ENCODE measurements at regions not wholly inside any gene's neighbourhood (a gene's known extent, or its start where the extent isn't known, plus 50 kb on each side); places are given as distances from the start of the nearest gene placed in this dataset.

DNA sequence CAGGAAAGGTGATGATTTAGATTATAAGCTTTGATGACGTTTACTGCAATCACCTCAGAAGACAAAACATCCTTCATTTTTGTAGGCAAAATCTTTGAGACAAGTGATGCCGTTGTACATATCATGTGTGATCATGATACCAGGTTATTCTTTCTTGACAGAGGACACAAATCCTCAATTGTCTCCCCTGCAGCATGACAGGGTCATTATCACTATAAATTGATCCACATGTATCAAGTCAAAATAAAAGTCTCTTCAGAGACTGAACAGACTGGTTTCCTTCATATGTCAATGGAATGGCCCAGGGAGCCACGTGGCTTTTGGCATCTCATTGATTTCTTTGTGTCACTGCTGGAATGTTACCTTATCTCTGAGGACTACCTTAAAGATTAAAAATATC is 995.7 kb downstream of the FLRT2 start:
- H3K4me1 ChIP-seq (ENCODE audit: control insufficient read depth in 2 of 2, insufficient read depth in 2 of 2, low read length in 2 of 2): no peaks in the 10 kb centered on the region
- WGBS: 85% methylated on average over 3 of the region's 3 CpGs
- H3K9me3 ChIP-seq (ENCODE audit: control insufficient read depth in 2 of 2, insufficient read depth in 1 of 2, low read length in 1 of 2): no peaks in the 10 kb centered on the region
- H3K36me3 ChIP-seq (ENCODE audit: control insufficient read depth in 2 of 2, insufficient read depth in 2 of 2, low read length in 1 of 2): no peaks in the 10 kb centered on the region
- H3K27ac ChIP-seq (ENCODE audit: low read depth in 1 of 2, low read length in 1 of 2): no peak overlapping the region
- H3K4me3 ChIP-seq (ENCODE audit: low read length in 2 of 2): no peak overlapping the region
- no peaks in the 10 kb centered on the region for H3K27me3 ChIP-seq (ENCODE audit: control insufficient read depth in 2 of 2, insufficient read depth in 1 of 2, low read length in 1 of 2)
- DNase-seq (ENCODE audit: low read depth in 6 of 9, low spot score in 9 of 9): no peak

DNA sequence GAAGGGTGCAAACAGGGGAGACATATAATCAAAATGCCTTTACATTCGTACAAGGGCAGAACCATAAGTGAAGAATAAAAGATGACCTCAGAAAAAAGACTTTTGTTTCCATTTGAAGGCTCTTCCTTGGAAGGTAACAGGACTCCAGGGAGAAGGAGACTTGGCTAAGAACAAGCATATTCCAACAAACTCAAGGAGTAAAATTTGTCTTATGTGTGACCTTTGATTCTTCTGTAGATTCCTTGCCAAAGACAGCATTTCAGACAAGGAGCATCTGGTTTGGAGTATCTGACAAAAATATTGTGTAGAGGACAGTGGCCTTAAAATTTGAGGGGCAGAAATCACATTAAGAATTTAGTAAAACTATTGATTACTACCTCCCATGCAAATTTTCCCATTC is 991.9 kb downstream of the FLRT2 start:
- Histone ChIP-seq H3K4me1 (ENCODE audit: control insufficient read depth in 2 of 2, insufficient read depth in 2 of 2, low read length in 2 of 2) (no peaks in the 10 kb centered on the region), H3K27ac (ENCODE audit: low read depth in 1 of 2, low read length in 1 of 2) (no peak overlapping the region), H3K27me3 (ENCODE audit: control insufficient read depth in 2 of 2, insufficient read depth in 1 of 2, low read length in 1 of 2) (no peaks in the 10 kb centered on the region), H3K9me3 (ENCODE audit: control insufficient read depth in 2 of 2, insufficient read depth in 1 of 2, low read length in 1 of 2) (no peaks in the 10 kb centered on the region), H3K36me3 (ENCODE audit: control insufficient read depth in 2 of 2, insufficient read depth in 2 of 2, low read length in 1 of 2) (no peaks in the 10 kb centered on the region), H3K4me3 (ENCODE audit: low read length in 2 of 2) (no peak overlapping the region)
- DNase-seq (ENCODE audit: low read depth in 6 of 9, low spot score in 9 of 9): no peak
- WGBS: 97% methylated on average over 1 of the region's 1 CpG

DNA sequence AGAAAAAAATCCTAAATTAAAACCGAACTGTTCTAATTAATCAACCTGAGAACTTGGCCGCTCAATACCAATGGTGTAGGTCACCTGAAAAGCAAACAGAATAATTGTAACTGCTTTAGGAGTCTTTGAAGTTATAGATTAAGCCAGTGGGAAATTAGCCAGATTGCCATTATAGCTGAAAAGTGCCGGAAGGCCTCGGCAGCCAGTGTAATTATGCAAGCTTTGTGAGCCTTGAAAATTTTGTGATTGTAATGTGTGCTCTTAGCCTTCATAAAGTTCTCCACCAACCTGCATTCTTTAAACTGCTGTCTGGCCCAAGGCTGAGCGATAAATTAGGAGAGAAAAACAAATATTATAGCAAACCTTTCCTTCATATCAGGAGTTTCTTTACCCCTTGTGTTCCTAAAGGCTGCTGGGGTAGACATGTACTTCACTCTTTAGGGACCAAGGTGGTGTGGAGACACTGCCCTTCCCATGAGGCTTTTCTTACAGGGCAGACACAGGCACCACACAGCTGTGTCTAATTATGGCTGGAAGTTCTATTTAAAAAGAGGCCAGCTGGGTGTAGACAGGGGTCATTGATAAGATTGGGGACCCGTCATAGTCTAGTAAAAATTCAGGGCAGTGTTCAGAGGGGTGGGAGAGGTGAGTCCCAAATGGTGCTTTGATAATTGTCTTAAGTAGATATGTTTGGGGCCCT is 991.2 kb downstream of the FLRT2 start:
- H3K27me3 ChIP-seq (ENCODE audit: control insufficient read depth in 2 of 2, insufficient read depth in 1 of 2, low read length in 1 of 2): no peaks in the 10 kb centered on the region
- WGBS: 96% methylated on average over 6 of the region's 6 CpGs
- no peak overlapping the region for H3K27ac ChIP-seq (ENCODE audit: low read depth in 1 of 2, low read length in 1 of 2)
- H3K36me3 ChIP-seq (ENCODE audit: control insufficient read depth in 2 of 2, insufficient read depth in 2 of 2, low read length in 1 of 2): no peaks in the 10 kb centered on the region
- no peaks in the 10 kb centered on the region for H3K9me3 ChIP-seq (ENCODE audit: control insufficient read depth in 2 of 2, insufficient read depth in 1 of 2, low read length in 1 of 2)
- no peaks in the 10 kb centered on the region for H3K4me1 ChIP-seq (ENCODE audit: control insufficient read depth in 2 of 2, insufficient read depth in 2 of 2, low read length in 2 of 2)
- DNase-seq (ENCODE audit: low read depth in 6 of 9, low spot score in 9 of 9): no peak
- no peak overlapping the region for H3K4me3 ChIP-seq (ENCODE audit: low read length in 2 of 2)

DNA sequence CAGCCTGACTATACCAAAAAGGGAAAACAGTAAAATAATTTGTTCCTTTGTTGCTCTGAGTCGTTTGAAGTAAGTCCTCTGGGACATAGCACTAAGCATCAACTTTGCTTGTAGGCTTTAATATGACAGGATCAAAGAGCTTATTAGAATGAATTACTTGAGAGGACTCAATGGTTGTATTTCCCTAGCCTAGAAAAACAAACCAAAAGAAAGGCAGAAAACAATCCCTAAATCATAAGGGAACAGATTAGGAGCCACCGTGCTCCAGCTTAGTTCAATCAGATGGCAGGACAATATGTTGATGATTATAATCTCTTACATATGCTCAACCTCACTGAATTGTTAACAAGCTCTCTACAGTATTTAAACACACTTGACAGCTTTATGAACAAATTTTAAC is 988.4 kb downstream of the FLRT2 start:
- no peaks in the 10 kb centered on the region for H3K4me1 ChIP-seq (ENCODE audit: control insufficient read depth in 2 of 2, insufficient read depth in 2 of 2, low read length in 2 of 2)
- 85% methylated on average over 2 of the region's 2 CpGs for WGBS
- no peak for DNase-seq (ENCODE audit: low read depth in 6 of 9, low spot score in 9 of 9)

DNA sequence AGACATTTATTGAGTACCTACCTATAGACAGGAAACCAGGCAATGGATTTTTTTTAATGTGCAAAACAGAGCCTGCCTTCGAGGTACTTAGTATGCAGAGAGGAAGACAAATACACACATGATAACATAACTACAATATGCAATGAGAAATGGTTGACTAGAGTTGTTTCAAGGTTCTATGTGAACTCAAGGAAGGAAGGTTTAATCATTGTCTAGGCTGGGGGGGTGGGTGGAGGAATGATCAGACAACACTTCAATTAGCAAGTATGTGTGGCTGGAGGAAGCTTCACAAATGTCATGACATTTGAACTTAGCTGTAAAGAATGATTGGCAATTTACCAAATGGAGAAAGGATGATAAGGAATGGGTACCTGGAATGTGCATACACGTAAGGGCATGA is 985.3 kb downstream of the FLRT2 start:
- Histone ChIP-seq H3K36me3 (ENCODE audit: control insufficient read depth in 2 of 2, insufficient read depth in 2 of 2, low read length in 1 of 2) (no peaks in the 10 kb centered on the region), H3K4me1 (ENCODE audit: control insufficient read depth in 2 of 2, insufficient read depth in 2 of 2, low read length in 2 of 2) (no peaks in the 10 kb centered on the region), H3K4me3 (ENCODE audit: low read length in 2 of 2) (no peak overlapping the region), H3K27ac (ENCODE audit: low read depth in 1 of 2, low read length in 1 of 2) (no peak overlapping the region), H3K27me3 (ENCODE audit: control insufficient read depth in 2 of 2, insufficient read depth in 1 of 2, low read length in 1 of 2) (no peaks in the 10 kb centered on the region), H3K9me3 (ENCODE audit: control insufficient read depth in 2 of 2, insufficient read depth in 1 of 2, low read length in 1 of 2) (no peaks in the 10 kb centered on the region)
- DNase-seq (ENCODE audit: low read depth in 6 of 9, low spot score in 9 of 9): no peak
- WGBS: 92% methylated on average over 2 of the region's 2 CpGs

More for the DNA sequence above, 988.4 kb downstream of the FLRT2 start:
- no peak overlapping the region for H3K27ac ChIP-seq (ENCODE audit: low read depth in 1 of 2, low read length in 1 of 2)
- H3K27me3 ChIP-seq (ENCODE audit: control insufficient read depth in 2 of 2, insufficient read depth in 1 of 2, low read length in 1 of 2): no peaks in the 10 kb centered on the region
- H3K36me3 ChIP-seq (ENCODE audit: control insufficient read depth in 2 of 2, insufficient read depth in 2 of 2, low read length in 1 of 2): no peaks in the 10 kb centered on the region
- H3K4me3 ChIP-seq (ENCODE audit: low read length in 2 of 2): no peak overlapping the region
- H3K9me3 ChIP-seq (ENCODE audit: control insufficient read depth in 2 of 2, insufficient read depth in 1 of 2, low read length in 1 of 2): no peaks in the 10 kb centered on the region

DNA sequence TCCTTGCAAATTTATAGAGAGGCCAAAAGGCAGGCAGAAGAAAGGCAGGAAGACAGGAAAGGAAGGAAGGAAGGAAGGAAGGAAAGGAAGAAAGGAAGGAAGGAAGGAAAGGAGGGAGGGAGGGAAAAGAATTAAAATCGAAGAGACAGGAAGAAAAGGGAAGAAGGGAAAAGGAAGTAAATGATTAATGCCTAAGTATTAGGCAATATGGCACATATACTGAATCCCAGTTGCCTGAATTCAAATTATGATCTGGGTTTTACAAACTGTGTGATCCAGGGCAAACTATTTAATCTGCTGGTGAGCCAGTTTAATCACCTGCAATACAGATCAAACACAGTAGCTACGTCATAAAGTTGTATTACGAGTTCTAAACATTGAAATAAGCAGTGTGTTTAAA is 983.6 kb downstream of the FLRT2 start:
- no peak for DNase-seq (ENCODE audit: low read depth in 6 of 9, low spot score in 9 of 9)
- Histone ChIP-seq H3K36me3 (ENCODE audit: control insufficient read depth in 2 of 2, insufficient read depth in 2 of 2, low read length in 1 of 2) (no peaks in the 10 kb centered on the region), H3K9me3 (ENCODE audit: control insufficient read depth in 2 of 2, insufficient read depth in 1 of 2, low read length in 1 of 2) (no peaks in the 10 kb centered on the region), H3K4me3 (ENCODE audit: low read length in 2 of 2) (no peak overlapping the region), H3K27me3 (ENCODE audit: control insufficient read depth in 2 of 2, insufficient read depth in 1 of 2, low read length in 1 of 2) (no peaks in the 10 kb centered on the region), H3K4me1 (ENCODE audit: control insufficient read depth in 2 of 2, insufficient read depth in 2 of 2, low read length in 2 of 2) (no peaks in the 10 kb centered on the region), H3K27ac (ENCODE audit: low read depth in 1 of 2, low read length in 1 of 2) (no peak overlapping the region)
- 74% methylated on average over 3 of the region's 3 CpGs for WGBS

DNA sequence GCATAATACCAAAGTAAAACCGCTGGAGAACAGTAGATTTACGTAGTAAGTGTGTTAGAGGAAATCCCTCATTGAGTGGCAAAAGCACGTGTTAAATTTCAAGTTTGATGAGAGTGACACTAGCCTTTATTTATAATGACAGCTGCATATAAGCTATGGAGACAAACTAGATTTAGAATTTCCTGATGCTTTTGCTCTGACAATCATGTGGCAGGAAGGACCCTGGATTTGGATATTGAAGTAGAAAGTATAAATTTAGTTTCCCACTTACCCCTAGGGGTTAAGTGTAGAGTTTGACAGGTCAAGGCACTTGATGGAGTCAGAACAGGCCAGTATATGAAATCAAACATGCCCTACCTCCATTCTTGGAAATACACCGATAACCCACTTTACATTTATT is 983.1 kb downstream of the FLRT2 start:
- no peak overlapping the region for H3K27ac ChIP-seq (ENCODE audit: low read depth in 1 of 2, low read length in 1 of 2)
- no peaks in the 10 kb centered on the region for H3K36me3 ChIP-seq (ENCODE audit: control insufficient read depth in 2 of 2, insufficient read depth in 2 of 2, low read length in 1 of 2)
- no peaks in the 10 kb centered on the region for H3K4me1 ChIP-seq (ENCODE audit: control insufficient read depth in 2 of 2, insufficient read depth in 2 of 2, low read length in 2 of 2)
- 83% methylated on average over 4 of the region's 4 CpGs for WGBS
- H3K27me3 ChIP-seq (ENCODE audit: control insufficient read depth in 2 of 2, insufficient read depth in 1 of 2, low read length in 1 of 2): no peaks in the 10 kb centered on the region
- no peak for DNase-seq (ENCODE audit: low read depth in 6 of 9, low spot score in 9 of 9)
- H3K4me3 ChIP-seq (ENCODE audit: low read length in 2 of 2): no peak overlapping the region
- no peaks in the 10 kb centered on the region for H3K9me3 ChIP-seq (ENCODE audit: control insufficient read depth in 2 of 2, insufficient read depth in 1 of 2, low read length in 1 of 2)

DNA sequence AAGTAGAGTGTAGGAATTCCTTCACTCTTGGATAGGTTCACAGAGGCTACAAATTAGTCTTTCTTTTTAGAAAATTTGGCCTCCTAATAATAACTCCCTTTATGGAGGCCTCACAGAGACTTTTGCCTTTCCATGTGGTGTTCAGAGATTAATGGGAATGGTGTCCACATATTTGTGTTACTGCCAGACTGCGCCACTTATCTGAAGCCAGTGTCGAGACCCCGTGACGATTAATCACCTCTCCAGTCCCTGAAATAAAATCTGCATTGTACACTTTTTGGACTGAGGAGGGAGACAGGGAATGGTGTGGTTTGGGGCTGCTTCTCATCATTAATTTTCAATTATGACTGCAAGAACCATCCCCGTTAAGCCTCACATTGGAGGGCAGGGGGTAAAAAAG is 980.5 kb downstream of the FLRT2 start:
- Histone ChIP-seq H3K4me1 (ENCODE audit: control insufficient read depth in 2 of 2, insufficient read depth in 2 of 2, low read length in 2 of 2) (no peaks in the 10 kb centered on the region), H3K27me3 (ENCODE audit: control insufficient read depth in 2 of 2, insufficient read depth in 1 of 2, low read length in 1 of 2) (no peaks in the 10 kb centered on the region), H3K9me3 (ENCODE audit: control insufficient read depth in 2 of 2, insufficient read depth in 1 of 2, low read length in 1 of 2) (no peaks in the 10 kb centered on the region), H3K27ac (ENCODE audit: low read depth in 1 of 2, low read length in 1 of 2) (no peak overlapping the region), H3K36me3 (ENCODE audit: control insufficient read depth in 2 of 2, insufficient read depth in 2 of 2, low read length in 1 of 2) (no peaks in the 10 kb centered on the region), H3K4me3 (ENCODE audit: low read length in 2 of 2) (no peak overlapping the region)
- WGBS: 94% methylated on average over 5 of the region's 5 CpGs
- DNase-seq (ENCODE audit: low read depth in 6 of 9, low spot score in 9 of 9): no peak

DNA sequence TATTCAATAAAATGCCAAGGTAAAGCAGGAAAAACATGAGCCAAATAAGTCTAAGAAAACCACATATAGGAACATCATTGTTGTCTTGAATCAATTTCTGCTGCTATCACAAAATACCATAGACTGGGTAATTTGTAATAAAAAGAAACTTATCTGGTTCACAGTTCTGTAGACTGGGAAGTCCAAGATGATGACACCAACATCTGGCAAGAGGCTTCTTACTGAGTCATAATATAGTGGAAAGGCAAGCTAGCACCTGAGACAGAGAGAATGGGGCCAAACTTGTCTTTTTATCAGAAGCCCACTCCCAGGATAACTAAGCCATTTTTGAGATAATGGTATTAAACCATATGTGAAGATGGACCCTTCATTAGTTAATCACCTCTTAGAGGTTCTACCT is 975.9 kb downstream of the FLRT2 start:
- no peak overlapping the region for H3K27ac ChIP-seq (ENCODE audit: low read depth in 1 of 2, low read length in 1 of 2)
- H3K4me1 ChIP-seq (ENCODE audit: control insufficient read depth in 2 of 2, insufficient read depth in 2 of 2, low read length in 2 of 2): peaks cover 0 to 3% of the 10 kb centered on the region in 2 donors
- H3K36me3 ChIP-seq (ENCODE audit: control insufficient read depth in 2 of 2, insufficient read depth in 2 of 2, low read length in 1 of 2): no peaks in the 10 kb centered on the region
- H3K27me3 ChIP-seq (ENCODE audit: control insufficient read depth in 2 of 2, insufficient read depth in 1 of 2, low read length in 1 of 2): no peaks in the 10 kb centered on the region
- no peaks in the 10 kb centered on the region for H3K9me3 ChIP-seq (ENCODE audit: control insufficient read depth in 2 of 2, insufficient read depth in 1 of 2, low read length in 1 of 2)
- no peak overlapping the region for H3K4me3 ChIP-seq (ENCODE audit: low read length in 2 of 2)
- DNase-seq (ENCODE audit: low read depth in 6 of 9, low spot score in 9 of 9): no peak

DNA sequence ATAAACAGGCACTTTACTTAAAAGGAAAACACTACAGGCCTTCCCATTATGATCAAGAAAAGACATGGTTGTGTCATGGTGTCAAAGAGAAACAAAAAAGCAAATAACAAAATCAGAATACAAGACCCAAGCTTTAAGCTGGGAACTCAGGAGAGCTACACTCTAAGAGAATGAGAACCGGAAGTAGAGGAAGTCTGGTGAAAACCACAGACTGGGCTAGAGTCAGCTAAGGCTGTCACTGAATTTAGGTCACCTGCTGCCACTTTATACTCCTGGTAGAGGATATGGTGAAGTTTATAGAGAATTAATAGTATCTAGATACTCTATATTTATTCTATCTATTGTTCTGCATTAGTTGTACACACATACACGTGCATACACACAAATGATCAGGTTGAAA is 971.7 kb downstream of the FLRT2 start:
- peak; percentile 2 to 67 (median 22) for DNase-seq (ENCODE audit: low read depth in 6 of 9, low spot score in 9 of 9)
- Histone ChIP-seq H3K27ac (ENCODE audit: low read depth in 1 of 2, low read length in 1 of 2) (no peak overlapping the region), H3K4me3 (ENCODE audit: low read length in 2 of 2) (no peak overlapping the region), H3K36me3 (ENCODE audit: control insufficient read depth in 2 of 2, insufficient read depth in 2 of 2, low read length in 1 of 2) (no peaks in the 10 kb centered on the region), H3K4me1 (ENCODE audit: control insufficient read depth in 2 of 2, insufficient read depth in 2 of 2, low read length in 2 of 2) (peaks cover 0 to 3% of the 10 kb centered on the region in 2 donors), H3K27me3 (ENCODE audit: control insufficient read depth in 2 of 2, insufficient read depth in 1 of 2, low read length in 1 of 2) (no peaks in the 10 kb centered on the region), H3K9me3 (ENCODE audit: control insufficient read depth in 2 of 2, insufficient read depth in 1 of 2, low read length in 1 of 2) (no peaks in the 10 kb centered on the region)
- WGBS: 6% methylated on average over 2 of the region's 2 CpGs

Measured in thymus (tissue), 11 donors.